Ectodermal cell (in vitro differentiated cells): ENCODE measurements at regions not wholly inside any gene's neighbourhood (a gene's known extent, or its start where the extent isn't known, plus 50 kb on each side); places are given as distances from the start of the nearest gene placed in this dataset.

Experiments
- H3K27ac ChIP-seq: 2 replicates; pipeline ENCODE4 v1.7.0; 2013; ENCODE audit warnings: mild to moderate bottlenecking, low read depth, low read length; ENCODE audit not compliant: insufficient read depth, poor library complexity, severe bottlenecking
- H3K27me3 ChIP-seq: 2 replicates; pipeline ENCODE4 v1.7.0; 2013; ENCODE audit warnings: mild to moderate bottlenecking, low read length; ENCODE audit not compliant: insufficient read depth, control insufficient read depth, poor library complexity, severe bottlenecking
- H3K36me3 ChIP-seq: one replicate; pipeline ENCODE4 v1.7.0; 2013; ENCODE audit warnings: low read length; ENCODE audit not compliant: control insufficient read depth, insufficient read depth
- H3K4me1 ChIP-seq: one replicate; pipeline ENCODE4 v1.7.0; 2013; ENCODE audit warnings: low read length; ENCODE audit not compliant: control insufficient read depth, insufficient read depth
- H3K4me3 ChIP-seq: 2 replicates; pipeline ENCODE4 v1.7.0; 2013; ENCODE audit warnings: low read depth, low read length, control low read depth; ENCODE audit not compliant: insufficient read depth
- H3K9me3 ChIP-seq: 2 replicates; pipeline ENCODE4 v1.7.0; 2013; ENCODE audit warnings: mild to moderate bottlenecking, low read length, moderate library complexity; ENCODE audit not compliant: control insufficient read depth
- WGBS, 2 experiments: methylation state at CpG; one replicate each; pipeline ENCODE4 v1.1.7; 2013; ENCODE audit warnings: missing lambda C conversion rate in 2 of 2; 5-methylcytosine and 5-hydroxymethylcytosine counted together

GRCh38 chr10:128400564-128400963, 274.3 kb upstream of the MKI67 start:
- WGBS, 2 experiments = 89 to 91% methylated on average over 7 to 8 of the region's 8 CpGs

GRCh38 chr10:128405450-128405849, 279.2 kb upstream of the MKI67 start:
- WGBS, 2 experiments = 93 to 94% methylated on average over 8 of the region's 8 CpGs
- Histone ChIP-seq H3K36me3 (no peaks in the 10 kb centered on the region), H3K4me3 (no peak overlapping the region), H3K4me1 (no peaks in the 10 kb centered on the region), H3K27ac (no peak overlapping the region), H3K27me3 (no peaks in the 10 kb centered on the region), H3K9me3 (no peaks in the 10 kb centered on the region)

More at GRCh38 chr10:128400564-128400963, 274.3 kb upstream of the MKI67 start:
- Histone ChIP-seq H3K27me3 (no peaks in the 10 kb centered on the region), H3K27ac (no peak overlapping the region), H3K4me1 (no peaks in the 10 kb centered on the region), H3K36me3 (no peaks in the 10 kb centered on the region), H3K9me3 (no peaks in the 10 kb centered on the region), H3K4me3 (no peak overlapping the region)

DNA sequence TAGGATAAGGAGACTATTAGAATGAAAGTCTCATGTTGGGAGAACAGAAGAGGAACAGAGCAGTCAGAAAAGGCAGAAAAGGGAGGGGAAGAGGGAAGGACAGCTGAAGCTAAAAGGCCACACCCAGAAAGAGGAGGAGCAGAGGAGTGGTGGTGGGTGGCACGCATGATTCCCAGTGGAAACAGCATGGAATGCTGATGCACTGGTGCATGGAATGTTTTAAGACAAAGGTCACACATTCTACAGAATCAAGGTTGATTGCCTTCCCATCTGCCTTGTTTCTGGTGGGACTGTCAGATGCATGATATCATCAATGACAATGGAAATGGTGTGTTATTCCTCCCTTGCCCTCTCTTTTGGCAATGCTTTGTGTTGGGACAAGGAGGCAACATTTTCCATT, 285.4 kb upstream of the MKI67 start:
- no peaks in the 10 kb centered on the region for H3K9me3 ChIP-seq
- no peaks in the 10 kb centered on the region for H3K4me1 ChIP-seq
- no peak overlapping the region for H3K27ac ChIP-seq
- no peaks in the 10 kb centered on the region for H3K36me3 ChIP-seq
- WGBS, 2 experiments = 81 to 92% methylated on average over 1 of the region's 1 CpG
- no peaks in the 10 kb centered on the region for H3K27me3 ChIP-seq
- H3K4me3 ChIP-seq = no peak overlapping the region

DNA sequence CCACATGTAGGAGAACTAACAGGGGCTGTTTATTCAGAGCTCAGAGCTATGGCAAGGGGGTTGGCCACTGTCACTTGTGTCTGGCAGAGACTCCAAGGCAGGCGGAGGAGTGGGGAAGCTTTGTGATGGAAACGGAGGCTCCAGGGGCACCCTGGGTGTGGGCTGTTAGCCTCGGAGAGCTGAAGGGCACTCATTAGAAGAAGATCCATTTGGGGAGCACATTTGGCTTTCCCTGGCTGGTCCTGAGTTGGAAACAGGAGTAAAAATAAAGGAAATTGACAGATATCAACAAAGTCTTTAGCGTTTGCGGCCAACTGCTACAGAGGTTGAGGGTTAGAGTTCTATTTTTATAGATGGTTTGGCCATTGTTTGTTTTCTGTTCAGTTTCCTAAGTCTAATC, 288.3 kb upstream of the MKI67 start:
- no peaks in the 10 kb centered on the region for H3K9me3 ChIP-seq

GRCh38 chr10:128416231-128416630, 290.0 kb upstream of the MKI67 start:
- Histone ChIP-seq H3K4me3 (no peak overlapping the region), H3K4me1 (no peaks in the 10 kb centered on the region), H3K27ac (no peak overlapping the region), H3K27me3 (no peaks in the 10 kb centered on the region), H3K36me3 (no peaks in the 10 kb centered on the region), H3K9me3 (no peaks in the 10 kb centered on the region)
- 88 to 96% methylated on average over 5 of the region's 6 CpGs for WGBS, 2 experiments

More for the DNA sequence above, 288.3 kb upstream of the MKI67 start:
- Histone ChIP-seq H3K4me3 (no peak overlapping the region), H3K36me3 (no peaks in the 10 kb centered on the region), H3K27ac (no peak overlapping the region), H3K27me3 (no peaks in the 10 kb centered on the region), H3K4me1 (no peaks in the 10 kb centered on the region)
- 73 to 75% methylated on average over 5 of the region's 5 CpGs for WGBS, 2 experiments

DNA sequence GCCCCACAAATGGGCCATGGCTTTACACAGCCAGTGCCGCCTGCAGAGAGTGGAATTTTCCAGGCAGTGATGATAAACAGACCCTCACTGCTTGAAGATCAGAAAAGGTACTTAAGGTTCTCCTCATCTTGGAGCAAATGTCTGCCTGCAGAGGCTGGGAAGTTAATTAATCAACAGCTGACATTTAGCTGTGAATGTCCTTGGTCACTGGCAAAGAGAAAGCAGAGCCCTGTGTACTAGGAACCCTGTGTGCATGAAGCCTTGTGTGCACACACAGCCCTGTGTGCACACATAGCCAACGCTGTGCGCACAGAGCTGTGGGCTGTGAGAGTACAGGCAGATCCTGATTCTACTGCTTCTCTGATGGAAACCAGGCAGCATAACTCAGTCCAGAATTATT, 291.6 kb upstream of the MKI67 start:
- Histone ChIP-seq H3K27me3 (no peaks in the 10 kb centered on the region), H3K4me3 (no peak overlapping the region), H3K9me3 (no peaks in the 10 kb centered on the region), H3K4me1 (no peaks in the 10 kb centered on the region), H3K36me3 (no peaks in the 10 kb centered on the region), H3K27ac (no peak overlapping the region)
- WGBS, 2 experiments = 93 to 99% methylated on average over 3 of the region's 3 CpGs

GRCh38 chr10:128418819-128419218, 292.6 kb upstream of the MKI67 start:
- H3K4me3 ChIP-seq = no peak overlapping the region
- WGBS, 2 experiments = 91 to 93% methylated on average over 5 of the region's 5 CpGs

DNA sequence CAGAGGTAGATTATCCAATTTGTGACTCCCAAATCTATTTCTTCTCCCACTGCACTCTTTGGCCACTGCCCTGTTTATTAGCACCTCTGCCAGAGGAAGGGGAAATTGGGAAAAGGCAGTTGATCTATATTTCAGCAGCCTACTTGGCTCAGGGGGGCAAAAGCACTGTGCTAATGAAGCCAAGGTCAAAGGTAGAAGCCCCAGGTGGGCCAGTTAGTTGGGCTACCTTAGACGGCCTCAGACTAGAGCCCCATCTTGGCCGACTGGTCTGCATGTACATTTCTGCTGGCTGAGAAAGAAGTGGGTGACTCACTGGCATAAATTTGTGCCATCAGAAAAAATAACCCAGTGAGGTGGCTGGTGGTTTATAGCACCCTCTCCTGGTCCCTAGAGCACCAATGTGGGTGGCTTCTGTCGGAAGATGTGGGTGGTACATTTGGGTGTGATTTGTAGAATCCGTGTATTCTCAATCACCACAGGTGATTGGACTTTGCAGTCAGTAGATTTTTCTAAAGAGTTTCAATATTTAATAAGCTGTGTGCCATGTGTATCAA, 293.3 kb upstream of the MKI67 start:
- WGBS, 2 experiments = 86 to 87% methylated on average over 4 of the region's 4 CpGs

More at GRCh38 chr10:128418819-128419218, 292.6 kb upstream of the MKI67 start:
- no peak overlapping the region for H3K27ac ChIP-seq
- no peaks in the 10 kb centered on the region for H3K9me3 ChIP-seq
- no peaks in the 10 kb centered on the region for H3K4me1 ChIP-seq
- H3K36me3 ChIP-seq = no peaks in the 10 kb centered on the region
- no peaks in the 10 kb centered on the region for H3K27me3 ChIP-seq

GRCh38 chr10:128420623-128421022, 294.4 kb upstream of the MKI67 start:
- no peaks in the 10 kb centered on the region for H3K9me3 ChIP-seq
- H3K36me3 ChIP-seq = no peaks in the 10 kb centered on the region
- no peaks in the 10 kb centered on the region for H3K4me1 ChIP-seq
- no peaks in the 10 kb centered on the region for H3K27me3 ChIP-seq
- no peak overlapping the region for H3K4me3 ChIP-seq
- H3K27ac ChIP-seq = no peak overlapping the region
- 92 to 93% methylated on average over 3 of the region's 3 CpGs for WGBS, 2 experiments

More for the DNA sequence above, 293.3 kb upstream of the MKI67 start:
- Histone ChIP-seq H3K4me1 (no peaks in the 10 kb centered on the region), H3K27ac (no peak overlapping the region), H3K4me3 (no peak overlapping the region), H3K9me3 (no peaks in the 10 kb centered on the region), H3K27me3 (no peaks in the 10 kb centered on the region), H3K36me3 (no peaks in the 10 kb centered on the region)

DNA sequence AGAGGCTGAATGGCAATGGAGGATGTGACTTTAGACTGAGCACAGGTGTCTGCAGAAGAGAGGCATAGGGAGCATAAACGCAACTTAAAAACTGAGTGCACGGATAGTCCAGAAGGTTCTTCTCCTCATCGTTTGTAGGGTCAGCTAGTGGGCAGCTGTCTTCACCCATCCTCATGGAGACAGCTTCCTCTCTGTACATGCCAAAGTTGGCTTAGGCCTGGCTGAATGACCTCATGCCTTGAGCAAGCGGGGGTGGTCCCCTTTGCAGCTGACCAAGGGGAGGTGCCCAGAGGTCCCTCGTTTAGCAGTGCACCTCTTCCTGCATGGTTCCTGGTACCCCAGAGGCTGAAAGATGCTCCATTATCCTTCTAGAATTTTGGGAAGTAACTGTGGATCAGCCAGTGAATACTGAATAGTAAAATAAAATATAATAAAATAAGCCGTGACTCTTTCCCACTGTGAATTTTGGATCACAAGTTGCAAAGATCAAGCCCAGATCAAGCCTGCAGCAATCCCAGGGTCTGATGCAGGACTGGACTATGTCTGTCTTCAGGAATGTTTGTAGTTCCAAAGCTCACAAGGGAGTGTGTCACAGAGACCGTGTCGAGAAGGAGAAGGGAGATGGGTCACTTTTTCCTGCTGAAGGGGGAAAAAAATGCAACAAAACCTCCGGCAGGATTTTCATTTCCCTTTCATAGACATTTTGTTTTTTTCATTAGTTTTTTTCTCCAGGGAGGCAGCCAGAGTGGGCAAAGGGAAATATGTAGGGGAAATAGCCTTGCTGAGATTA, 295.3 kb upstream of the MKI67 start:
- H3K36me3 ChIP-seq = no peaks in the 10 kb centered on the region
- no peaks in the 10 kb centered on the region for H3K27me3 ChIP-seq
- no peaks in the 10 kb centered on the region for H3K4me1 ChIP-seq
- no peaks in the 10 kb centered on the region for H3K9me3 ChIP-seq
- H3K4me3 ChIP-seq = no peak overlapping the region
- 82 to 86% methylated on average over 9 of the region's 9 CpGs for WGBS, 2 experiments
- no peak overlapping the region for H3K27ac ChIP-seq
